ENCODE measurements at regions not wholly inside any gene's neighbourhood (a gene's known extent, or its start where the extent isn't known, plus 50 kb on each side); places are given as distances from the start of the nearest gene placed in this dataset.

- TF ChIP-seq CTCF (IDR thresholded peaks at IDR 0.05; ENCODE audit: poor library complexity, severe bottlenecking), result no peak
- no peak for TF ChIP-seq MXI1 (conservative IDR thresholded peaks at IDR 0.05; ENCODE audit: poor library complexity, severe bottlenecking)
- no peak for TF ChIP-seq POLR2AphosphoS5 (IDR thresholded peaks at IDR 0.05)
Observed at GRCh38 chr6:156423075-156423474, 354.1 kb upstream of the ARID1B start.

Measured in neural cell (in vitro differentiated cells).